ENCODE measurements at regions not wholly inside any gene's neighbourhood (a gene's known extent, or its start where the extent isn't known, plus 50 kb on each side); places are given as distances from the start of the nearest gene placed in this dataset.

GRCh38 chr2:239762106-239762505 is 263.0 kb downstream of the NDUFA10 start:
- no peak for DNase-seq

GRCh38 chr2:239760596-239760995 is 264.5 kb downstream of the NDUFA10 start:
- DNase-seq: no peak

GRCh38 chr2:239758279-239758877 is 266.8 kb downstream of the NDUFA10 start:
- DNase-seq: no peak

- no peak for DNase-seq
Observed at GRCh38 chr2:239756790-239757760, 268.1 kb downstream of the NDUFA10 start.

GRCh38 chr2:239756031-239756789 is 268.9 kb downstream of the NDUFA10 start:
- DNase-seq: no peak

GRCh38 chr2:239753401-239753837 is 271.7 kb downstream of the NDUFA10 start:
- no peak for DNase-seq

- DNase-seq: no peak
Observed at GRCh38 chr2:239752951-239753350, 272.2 kb downstream of the NDUFA10 start.

GRCh38 chr2:239751679-239752355 is 273.3 kb downstream of the NDUFA10 start:
- no peak for DNase-seq

GRCh38 chr2:239750929-239751678 is 274.0 kb downstream of the NDUFA10 start:
- DNase-seq: no peak

- DNase-seq: no peak
Observed at GRCh38 chr2:239750045-239750835, 274.9 kb downstream of the NDUFA10 start.

GRCh38 chr2:239749272-239749873 is 275.8 kb downstream of the NDUFA10 start:
- no peak for DNase-seq

- no peak for DNase-seq
Observed at GRCh38 chr2:239748811-239749210, 276.3 kb downstream of the NDUFA10 start.

GRCh38 chr2:239747771-239748170 is 277.4 kb downstream of the NDUFA10 start:
- no peak for DNase-seq

GRCh38 chr2:239747274-239747673 is 277.9 kb downstream of the NDUFA10 start:
- DNase-seq: no peak

GRCh38 chr2:239746559-239747246 is 278.4 kb downstream of the NDUFA10 start:
- no peak for DNase-seq

GRCh38 chr2:239745386-239746227 is 279.5 kb downstream of the NDUFA10 start:
- no peak for DNase-seq

GRCh38 chr2:239744706-239745340 is 280.3 kb downstream of the NDUFA10 start:
- no peak for DNase-seq

GRCh38 chr2:239743206-239743605 is 281.9 kb downstream of the NDUFA10 start:
- DNase-seq: no peak

All from right kidney (tissue), 1 donor.